Tibial artery (tissue), 4 donors: ENCODE measurements at regions not wholly inside any gene's neighbourhood (a gene's known extent, or its start where the extent isn't known, plus 50 kb on each side); places are given as distances from the start of the nearest gene placed in this dataset.

Experiments
- DNase-seq, 2 donors: peaks; one replicate each; pipeline ENCODE4 v3.0.0-alpha.2; 2019
- H3K27ac ChIP-seq, 2 donors: fragments of 200-600 bp; sonication (generic) in 1 of 2; 1 replicate in 1 of 2; 2 replicates in 1 of 2; pipeline ENCODE4 v1.5.1; 2018 to 2019; ENCODE audit warnings: mild to moderate bottlenecking in 1 of 2
- H3K27me3 ChIP-seq, 2 donors: fragments of 200-600 bp; sonication (generic) in 1 of 2; one replicate each; pipeline versions ENCODE4 v1.5.1 to v1.6.0; 2016 to 2019
- H3K36me3 ChIP-seq, 3 donors: fragments of 200-600 bp; sonication (generic) in 2 of 3; one replicate each; pipeline ENCODE4 v1.5.1; 2016 to 2019; ENCODE audit warnings: mild to moderate bottlenecking in 2 of 3
- H3K4me1 ChIP-seq, 4 donors: fragments of 200-600 bp; sonication (generic) in 2 of 4; 1 replicate in 3 of 4; 2 replicates in 1 of 4; pipeline ENCODE4 v1.5.1; 2016 to 2019
- H3K4me3 ChIP-seq, 2 donors: fragments of 200-600 bp; sonication (generic) in 1 of 2; 1 replicate in 1 of 2; 2 replicates in 1 of 2; pipeline ENCODE4 v1.5.1; 2018 to 2019; ENCODE audit warnings: mild to moderate bottlenecking in 2 of 2
- H3K9me3 ChIP-seq, 3 donors: fragments of 200-600 bp; sonication (generic) in 1 of 3; one replicate each; pipeline ENCODE4 v1.5.1; 2016 to 2019
- intact Hi-C: fragments of 100-400 bp; cut with DNase I; formaldehyde crosslinking; loops from one replicate; pipeline ENCODE4 v1.15.0; 2023; ENCODE audit warnings: low total_unique reads
- TF ChIP-seq, protein P1 (sequence below), 2 experiments: fragments of 200-600 bp in 1 of 2; fragments of 450-650 bp in 1 of 2; IDR thresholded peaks; one replicate each; pipeline ENCODE4 v1.5.1; 2017 to 2019; ENCODE audit warnings: antibody characterized with exemption in 2 of 2, mild to moderate bottlenecking in 1 of 2, moderate library complexity in 1 of 2

DNA sequence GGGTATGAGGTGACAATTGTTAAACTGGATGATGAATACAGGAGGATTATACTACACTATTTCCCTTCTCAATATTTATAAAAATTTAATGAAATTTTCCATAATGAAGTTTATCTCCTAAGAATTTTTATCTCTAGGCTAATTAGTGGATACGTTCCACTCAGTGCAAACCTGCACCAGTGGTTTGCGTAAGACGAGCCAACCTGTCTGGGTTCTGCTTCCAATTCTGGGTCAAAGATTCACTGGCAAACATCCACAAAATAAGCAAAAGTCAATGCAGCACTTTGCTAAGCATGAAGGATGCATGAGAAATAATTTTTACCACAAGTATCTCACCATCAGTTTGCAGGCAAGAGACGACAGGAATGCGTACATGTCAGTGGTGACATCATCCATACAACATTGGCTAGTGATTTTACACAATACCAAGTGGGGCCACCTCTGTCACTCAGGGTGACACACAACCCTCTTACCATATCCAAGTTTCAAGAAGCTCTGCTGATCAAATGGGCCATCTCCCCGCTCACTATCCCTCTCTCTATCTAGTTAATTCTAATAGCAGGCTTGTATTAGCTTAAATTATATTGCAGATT, 51.7 kb downstream of the FAM50B start:
- Histone ChIP-seq H3K4me3 (no peak overlapping the region), H3K27me3 (no peaks in the 10 kb centered on the region), H3K4me1 (peaks cover 0 to 17% (median 9%) of the 10 kb centered on the region in 4 donors), H3K27ac (no peak overlapping the region), H3K36me3 (no peaks in the 10 kb centered on the region), H3K9me3 (no peaks in the 10 kb centered on the region)
- intact Hi-C loops: no loop called here
- DNase-seq: no peak
- TF ChIP-seq, protein P1, sequence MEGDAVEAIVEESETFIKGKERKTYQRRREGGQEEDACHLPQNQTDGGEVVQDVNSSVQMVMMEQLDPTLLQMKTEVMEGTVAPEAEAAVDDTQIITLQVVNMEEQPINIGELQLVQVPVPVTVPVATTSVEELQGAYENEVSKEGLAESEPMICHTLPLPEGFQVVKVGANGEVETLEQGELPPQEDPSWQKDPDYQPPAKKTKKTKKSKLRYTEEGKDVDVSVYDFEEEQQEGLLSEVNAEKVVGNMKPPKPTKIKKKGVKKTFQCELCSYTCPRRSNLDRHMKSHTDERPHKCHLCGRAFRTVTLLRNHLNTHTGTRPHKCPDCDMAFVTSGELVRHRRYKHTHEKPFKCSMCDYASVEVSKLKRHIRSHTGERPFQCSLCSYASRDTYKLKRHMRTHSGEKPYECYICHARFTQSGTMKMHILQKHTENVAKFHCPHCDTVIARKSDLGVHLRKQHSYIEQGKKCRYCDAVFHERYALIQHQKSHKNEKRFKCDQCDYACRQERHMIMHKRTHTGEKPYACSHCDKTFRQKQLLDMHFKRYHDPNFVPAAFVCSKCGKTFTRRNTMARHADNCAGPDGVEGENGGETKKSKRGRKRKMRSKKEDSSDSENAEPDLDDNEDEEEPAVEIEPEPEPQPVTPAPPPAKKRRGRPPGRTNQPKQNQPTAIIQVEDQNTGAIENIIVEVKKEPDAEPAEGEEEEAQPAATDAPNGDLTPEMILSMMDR (IDR thresholded peaks at IDR 0.05): no peak

DNA sequence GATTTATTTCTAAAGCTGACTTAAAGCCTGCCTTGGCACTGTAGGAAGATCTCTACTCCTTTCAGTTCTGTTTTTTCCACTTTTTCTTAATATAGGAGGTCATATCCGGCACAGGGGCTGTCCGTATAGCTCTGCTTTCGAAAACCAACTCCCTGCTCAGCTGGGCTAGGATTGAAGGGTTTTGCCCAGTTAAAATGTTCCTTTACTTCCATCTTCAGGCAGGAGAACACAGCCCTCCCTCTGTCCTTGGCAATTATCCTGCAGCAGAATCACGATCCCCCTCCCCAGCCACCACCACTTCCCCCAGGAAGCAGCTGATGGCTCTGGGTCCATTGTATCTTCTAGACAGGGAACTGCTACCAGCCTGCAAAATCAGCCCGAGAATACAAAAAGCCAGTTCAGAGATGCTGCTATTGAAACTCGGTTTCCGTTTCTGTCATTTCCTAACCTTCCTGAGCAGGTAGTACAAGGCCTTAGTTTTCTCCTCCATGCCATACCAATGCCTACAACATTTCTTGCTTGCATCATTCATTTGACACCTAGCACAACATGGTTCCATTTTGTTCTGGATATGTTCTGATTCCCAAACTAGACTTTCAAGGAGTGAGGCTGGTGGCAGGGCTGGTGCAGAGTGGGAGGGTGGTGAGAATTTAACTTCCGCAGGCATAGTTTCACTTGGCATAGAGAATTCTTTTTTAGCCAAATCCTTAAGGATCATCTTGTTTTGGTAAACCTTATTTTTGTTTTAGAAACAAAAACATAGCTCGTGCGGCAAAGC, 53.9 kb downstream of the FAM50B start:
- Histone ChIP-seq H3K36me3 (no peaks in the 10 kb centered on the region), H3K27ac (peak overlapping the region; percentile 55 to 57), H3K9me3 (no peaks in the 10 kb centered on the region), H3K4me1 (peaks cover 0 to 17% (median 9%) of the 10 kb centered on the region in 4 donors), H3K4me3 (no peak overlapping the region), H3K27me3 (no peaks in the 10 kb centered on the region)
- intact Hi-C loops: no loop called here
- DNase-seq: no peak
- TF ChIP-seq, protein P1 (IDR thresholded peaks at IDR 0.05): no peak

DNA sequence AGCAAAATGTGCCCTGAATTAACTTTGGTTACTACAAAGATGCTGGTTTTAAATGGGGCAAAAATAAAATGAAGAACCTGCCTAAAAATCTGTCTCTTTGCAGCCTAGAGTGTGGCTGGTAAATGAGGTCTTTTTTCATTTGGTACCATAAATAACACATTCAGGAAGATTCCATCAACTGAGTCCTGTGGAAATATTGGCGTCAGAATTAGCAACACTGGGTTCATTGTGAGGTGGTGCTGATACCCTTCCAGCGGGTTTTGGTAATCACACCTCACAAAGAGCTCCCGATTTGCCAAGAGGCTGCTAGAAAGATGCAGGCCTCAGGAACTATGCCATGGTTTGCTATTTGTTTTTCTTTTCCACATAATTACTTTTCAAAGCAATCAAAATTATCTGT, 55.3 kb downstream of the FAM50B start:
- peaks cover 0 to 22% (median 9%) of the 10 kb centered on the region in 4 donors for H3K4me1 ChIP-seq
- no peaks in the 10 kb centered on the region for H3K27me3 ChIP-seq
- no peaks in the 10 kb centered on the region for H3K9me3 ChIP-seq
- TF ChIP-seq, protein P1 (IDR thresholded peaks at IDR 0.05): no peak
- intact Hi-C loops: no loop called here
- no peak for DNase-seq
- no peaks in the 10 kb centered on the region for H3K36me3 ChIP-seq
- H3K27ac ChIP-seq: peak overlapping the region; percentile 23 to 57
- no peak overlapping the region for H3K4me3 ChIP-seq

DNA sequence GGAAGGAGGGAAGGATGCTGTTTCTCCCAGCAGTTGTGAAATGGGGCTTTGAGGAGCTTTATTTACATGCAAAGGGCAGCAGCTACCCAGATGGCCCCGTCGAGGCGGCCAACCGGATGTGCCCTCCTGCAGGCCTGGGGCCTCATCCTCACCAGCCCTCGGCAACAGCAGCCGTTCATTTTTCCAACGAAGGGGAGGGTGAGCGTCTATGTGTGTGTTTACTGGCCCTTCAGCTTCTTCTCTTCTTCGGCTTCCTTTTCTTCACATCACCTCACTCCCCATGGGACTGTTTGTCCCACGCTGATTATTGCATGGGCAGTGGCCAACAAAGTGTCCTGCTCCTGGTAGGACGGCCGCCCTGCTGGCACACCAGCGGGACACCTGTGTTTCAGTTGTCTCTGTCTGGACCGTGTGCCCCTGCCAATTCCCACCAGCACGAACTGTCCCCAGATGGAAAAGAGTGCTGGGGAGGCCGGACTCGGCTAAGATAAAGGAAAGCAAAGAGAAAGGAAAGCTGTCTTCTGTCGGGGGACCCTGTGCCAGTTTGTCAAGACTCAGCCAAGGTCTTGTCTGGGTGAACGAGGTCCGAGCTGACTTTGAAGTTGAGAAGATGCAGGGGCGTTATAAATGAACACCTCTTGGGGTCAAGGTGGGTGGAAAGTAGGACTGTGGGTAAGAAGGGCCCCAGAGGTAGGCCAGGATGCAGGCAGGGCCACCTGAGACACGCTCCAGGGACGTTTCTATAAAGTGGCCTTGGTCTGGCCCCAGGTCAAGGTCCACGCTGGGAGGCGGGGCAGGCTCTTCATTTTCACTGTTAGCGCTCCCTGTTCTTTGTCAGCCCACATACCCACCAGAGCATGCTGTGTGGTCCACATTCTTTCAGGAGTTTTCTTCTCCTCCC, 57.0 kb downstream of the FAM50B start:
- intact Hi-C loops: no loop called here
- Histone ChIP-seq H3K4me1 (peaks cover 0 to 37% (median 20%) of the 10 kb centered on the region in 4 donors), H3K9me3 (no peaks in the 10 kb centered on the region), H3K4me3 (no peak overlapping the region), H3K27ac (no peak overlapping the region), H3K36me3 (no peaks in the 10 kb centered on the region), H3K27me3 (no peaks in the 10 kb centered on the region)
- DNase-seq: no peak
- TF ChIP-seq, protein P1 (IDR thresholded peaks at IDR 0.05): no peak

DNA sequence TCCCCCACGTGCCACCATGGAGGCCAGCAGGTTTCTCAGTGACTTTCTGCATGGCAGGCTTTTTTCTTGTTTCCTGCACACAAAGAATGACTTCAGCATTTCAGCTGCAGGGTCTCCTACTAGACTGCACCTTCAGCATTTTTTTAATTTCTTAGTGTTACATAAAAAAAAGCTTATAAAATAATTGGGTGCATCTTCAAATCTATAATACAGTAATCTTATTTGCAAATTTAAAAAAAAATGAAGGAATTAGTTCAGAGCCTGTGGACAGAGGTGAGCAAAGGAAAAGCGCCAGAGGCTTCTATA, 57.6 kb downstream of the FAM50B start:
- H3K4me1 ChIP-seq: peaks cover 0 to 43% (median 26%) of the 10 kb centered on the region in 4 donors
- no peak overlapping the region for H3K4me3 ChIP-seq
- TF ChIP-seq, protein P1 (IDR thresholded peaks at IDR 0.05): no peak

More for the DNA sequence above, 57.6 kb downstream of the FAM50B start:
- no peaks in the 10 kb centered on the region for H3K36me3 ChIP-seq
- H3K27ac ChIP-seq: no peak overlapping the region
- DNase-seq: no peak
- H3K27me3 ChIP-seq: no peaks in the 10 kb centered on the region
- intact Hi-C loops: no loop called here
- no peaks in the 10 kb centered on the region for H3K9me3 ChIP-seq
